HEK293T (cell line): ENCODE measurements at regions not wholly inside any gene's neighbourhood (a gene's known extent, or its start where the extent isn't known, plus 50 kb on each side); places are given as distances from the start of the nearest gene placed in this dataset.

Source experiments
- CTCF ChIA-PET: fragments of 350-600 bp; formaldehyde crosslinking; extraction: SDS; loops from one replicate; lab custom pipeline; 2021; ENCODE audit warnings: antibody characterized with exemption, inconsistent platforms; lab: Yijun Ruan, JAX
- POLR2A ChIA-PET: fragments of 350-600 bp; formaldehyde crosslinking; extraction: SDS; loops from one replicate; lab custom pipeline; 2020; ENCODE audit warnings: antibody characterized with exemption, inconsistent platforms; lab: Yijun Ruan, JAX
- DNase-seq: peaks from one replicate; pipeline ENCODE4 v3.0.0; 2012; ENCODE audit warnings: mixed read lengths; ENCODE audit errors: extremely low spot score
- ARNT ChIP-seq: fragments of 450-650 bp; IDR thresholded peaks from 2 replicates; pipeline ENCODE4 v1.6.1; 2017; ENCODE audit warnings: mild to moderate bottlenecking
- BHLHE40 ChIP-seq: fragments of 450-650 bp; IDR thresholded peaks from 2 replicates; pipeline ENCODE4 v1.6.1; 2016; ENCODE audit warnings: mild to moderate bottlenecking, moderate library complexity, borderline replicate concordance
- CTBP1 ChIP-seq: fragments of 450-650 bp; IDR thresholded peaks from 2 replicates; pipeline ENCODE4 v1.6.1; 2016; ENCODE audit warnings: borderline replicate concordance
- ELF4 ChIP-seq: fragments of 450-650 bp; IDR thresholded peaks from 2 replicates; pipeline ENCODE4 v1.6.1; 2017; ENCODE audit warnings: antibody characterized with exemption
- FOXA1 ChIP-seq: fragments of 450-650 bp; IDR thresholded peaks from 2 replicates; pipeline ENCODE4 v1.6.1; 2016; ENCODE audit warnings: mild to moderate bottlenecking
- FOXK2 ChIP-seq: fragments of 450-650 bp; IDR thresholded peaks from 2 replicates; pipeline ENCODE4 v1.6.1; 2016; ENCODE audit warnings: mild to moderate bottlenecking
- FOXM1 ChIP-seq: fragments of 450-650 bp; IDR thresholded peaks from 2 replicates; pipeline ENCODE4 v1.6.1; 2017; ENCODE audit warnings: mild to moderate bottlenecking, borderline replicate concordance
- HDGF ChIP-seq: fragments of 450-650 bp; IDR thresholded peaks from 2 replicates; pipeline ENCODE4 v1.6.1; 2017; ENCODE audit warnings: antibody characterized with exemption, borderline replicate concordance
- L3MBTL2 ChIP-seq: fragments of 450-650 bp; conservative IDR thresholded peaks from 2 replicates; pipeline ENCODE4 v1.6.1; 2016; ENCODE audit warnings: mild to moderate bottlenecking
- LEF1 ChIP-seq: fragments of 450-650 bp; IDR thresholded peaks from 2 replicates; pipeline ENCODE4 v1.6.1; 2017; ENCODE audit warnings: mild to moderate bottlenecking, borderline replicate concordance
- NFRKB ChIP-seq: fragments of 450-650 bp; IDR thresholded peaks from 2 replicates; pipeline ENCODE4 v1.6.1; 2016; ENCODE audit warnings: mild to moderate bottlenecking, moderate library complexity
- SP1 ChIP-seq: fragments of 450-650 bp; IDR thresholded peaks from 2 replicates; pipeline ENCODE4 v1.6.1; 2017
- SUZ12 ChIP-seq: fragments of 450-650 bp; IDR thresholded peaks from 2 replicates; pipeline ENCODE4 v1.6.1; 2016; ENCODE audit warnings: mild to moderate bottlenecking
- TARDBP ChIP-seq: fragments of 450-650 bp; IDR thresholded peaks from 2 replicates; pipeline ENCODE4 v1.6.1; 2016
- ZNF384 ChIP-seq: fragments of 450-650 bp; IDR thresholded peaks from 2 replicates; pipeline ENCODE4 v1.6.1; 2016
- TF ChIP-seq, protein P1 (sequence below): fragments of 450-650 bp; IDR thresholded peaks from 2 replicates; pipeline ENCODE4 v1.6.1; 2016

DNA sequence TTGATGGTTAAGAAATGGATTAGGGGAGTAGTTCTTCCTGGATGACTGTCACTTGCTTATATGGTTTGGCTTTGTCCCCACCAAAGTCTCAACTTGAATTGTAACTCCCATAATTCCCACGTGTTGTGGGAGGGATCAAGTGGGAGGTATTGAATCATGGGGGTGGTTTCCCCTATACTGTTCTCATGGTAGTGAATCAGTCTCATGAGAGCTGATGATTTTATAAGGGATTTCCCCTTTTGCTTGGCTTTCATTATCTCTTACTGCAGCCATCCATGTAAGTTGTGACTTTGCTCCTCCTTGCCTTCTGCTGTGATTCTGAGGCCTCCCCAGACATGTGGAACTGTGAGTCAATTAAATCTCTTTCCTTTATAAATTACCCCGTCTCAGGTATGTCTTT lies 1621.1 kb downstream of the MRPL39 start:
- CTCF ChIA-PET, result no interaction called here
- no peak for DNase-seq
- TF ChIP-seq TARDBP (no peak), ZNF384 (no peak), L3MBTL2 (no peak), FOXA1 (no peak), ARNT (no peak), FOXK2 (no peak), CTBP1 (no peak), NFRKB (no peak), BHLHE40 (no peak)
- TF ChIP-seq, protein P1, sequence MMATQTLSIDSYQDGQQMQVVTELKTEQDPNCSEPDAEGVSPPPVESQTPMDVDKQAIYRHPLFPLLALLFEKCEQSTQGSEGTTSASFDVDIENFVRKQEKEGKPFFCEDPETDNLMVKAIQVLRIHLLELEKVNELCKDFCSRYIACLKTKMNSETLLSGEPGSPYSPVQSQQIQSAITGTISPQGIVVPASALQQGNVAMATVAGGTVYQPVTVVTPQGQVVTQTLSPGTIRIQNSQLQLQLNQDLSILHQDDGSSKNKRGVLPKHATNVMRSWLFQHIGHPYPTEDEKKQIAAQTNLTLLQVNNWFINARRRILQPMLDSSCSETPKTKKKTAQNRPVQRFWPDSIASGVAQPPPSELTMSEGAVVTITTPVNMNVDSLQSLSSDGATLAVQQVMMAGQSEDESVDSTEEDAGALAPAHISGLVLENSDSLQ, result no peak
- POLR2A ChIA-PET, result no interaction called here

DNA sequence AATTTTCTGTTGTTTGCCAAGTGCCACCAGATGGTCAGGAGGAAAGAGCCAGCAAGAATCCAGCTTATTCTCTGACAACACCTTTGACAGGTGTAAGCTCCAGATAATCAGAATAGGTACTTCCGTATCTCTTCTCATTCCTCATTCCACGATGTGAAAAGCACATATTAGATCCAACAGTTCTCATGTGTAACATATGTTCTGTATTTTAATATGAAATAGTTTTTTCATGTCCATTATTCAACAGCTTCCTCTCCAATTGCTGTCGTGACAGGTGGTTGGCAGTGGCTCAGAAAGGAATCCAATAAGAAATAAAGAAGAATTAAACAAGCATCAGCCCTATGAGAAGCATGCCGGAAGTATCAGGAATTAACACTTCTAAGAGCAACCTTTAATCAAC lies 1624.7 kb downstream of the MRPL39 start:
- POLR2A ChIA-PET, result no interaction called here
- no peak for TF ChIP-seq CTBP1
- no peak for TF ChIP-seq TARDBP
- no peak for DNase-seq
- CTCF ChIA-PET, result interaction anchor here (0.6 kb wide), 1 partner anchor 1104 kb away, joined by 3 read pairs; no protein-coding TSS in a partner anchor

DNA sequence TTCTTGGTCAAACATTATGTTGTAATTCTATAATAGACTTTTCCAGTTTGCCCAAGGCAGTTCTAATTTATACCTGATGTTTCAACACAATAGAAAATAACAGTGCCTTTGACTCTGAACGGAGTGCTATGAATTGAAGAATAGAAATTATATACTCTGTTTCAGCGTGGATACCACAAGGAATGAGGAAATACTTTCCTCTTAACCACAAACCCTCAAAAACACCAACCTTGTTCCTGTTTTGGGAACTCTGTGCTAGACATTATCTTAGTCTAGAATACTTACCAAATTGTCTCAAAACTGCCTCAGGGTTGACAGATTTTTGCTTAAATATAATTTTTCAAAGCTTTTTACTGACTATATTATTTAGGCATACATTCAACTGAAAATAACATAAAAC lies 1629.3 kb downstream of the MRPL39 start:
- POLR2A ChIA-PET, result no interaction called here
- CTCF ChIA-PET, result no interaction called here
- TF ChIP-seq L3MBTL2, result no peak
- TF ChIP-seq, protein P1, result no peak
- TF ChIP-seq ELF4, result no peak
- TF ChIP-seq ZNF384, result no peak
- TF ChIP-seq SP1, result no peak
- no peak for TF ChIP-seq LEF1
- no peak for TF ChIP-seq BHLHE40
- DNase-seq, result no peak

DNA sequence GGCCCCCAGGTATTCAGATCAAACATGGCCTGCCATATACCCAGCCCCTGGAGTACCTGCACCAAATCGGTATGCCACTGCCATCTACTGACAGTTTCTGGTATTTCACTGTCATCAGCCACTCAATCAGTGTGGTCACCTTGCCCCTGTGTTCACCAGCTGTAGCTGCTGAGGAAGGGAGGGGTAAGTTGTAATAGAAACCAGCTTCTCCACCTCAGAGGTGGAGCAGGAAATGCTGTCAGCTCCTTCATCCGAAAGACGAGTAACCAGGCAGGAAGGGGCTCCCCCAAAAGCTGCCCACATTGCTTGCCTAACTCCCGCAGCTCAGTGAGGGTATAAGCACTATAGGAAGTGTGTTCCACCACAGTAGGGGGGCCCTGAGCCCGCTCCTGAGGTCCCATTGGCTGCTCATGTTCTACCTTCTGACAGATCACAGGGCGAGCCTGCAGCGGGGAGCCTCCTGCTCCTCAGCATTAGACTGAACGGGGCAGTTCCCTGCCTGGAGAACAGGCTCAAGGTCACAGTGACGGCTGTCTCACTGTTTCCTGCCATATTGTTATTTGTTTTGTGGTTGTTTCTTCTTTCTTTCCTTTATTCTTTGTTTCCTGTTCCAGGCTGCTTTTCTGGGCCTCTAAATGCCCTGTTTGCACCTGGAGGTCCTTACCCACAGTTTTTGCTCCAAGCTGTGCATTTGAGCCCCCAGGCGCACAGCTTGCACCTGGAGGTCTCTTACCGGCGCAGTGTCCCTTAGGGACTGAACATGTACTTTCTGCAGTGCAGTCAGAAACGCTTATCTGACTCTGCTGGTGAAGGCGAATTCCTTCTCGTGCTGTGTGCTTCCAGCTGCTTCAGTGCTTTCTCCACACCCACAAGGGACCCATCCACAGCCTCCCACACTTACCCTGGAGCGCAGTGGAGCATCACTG lies 1638.3 kb downstream of the MRPL39 start:
- TF ChIP-seq L3MBTL2, result no peak
- TF ChIP-seq LEF1, result no peak
- no peak for TF ChIP-seq SP1
- TF ChIP-seq TARDBP, result no peak
- no peak for TF ChIP-seq FOXK2
- TF ChIP-seq CTBP1, result no peak
- TF ChIP-seq BHLHE40, result no peak
- TF ChIP-seq ZNF384, result no peak
- no peak for TF ChIP-seq HDGF
- TF ChIP-seq NFRKB, result no peak
- TF ChIP-seq, protein P1, result no peak
- TF ChIP-seq FOXA1, result no peak
- TF ChIP-seq FOXM1, result no peak
- TF ChIP-seq SUZ12, result no peak
- no peak for TF ChIP-seq ELF4
- TF ChIP-seq ARNT, result no peak
- DNase-seq, result peak; percentile 55
- ChIA-PET POLR2A (no interaction called here), CTCF (interaction anchor here (0.5 to 0.6 kb wide), 2 partner anchors 115 to 984 kb away, joined by 3 read pairs; no protein-coding TSS in a partner anchor)

DNA sequence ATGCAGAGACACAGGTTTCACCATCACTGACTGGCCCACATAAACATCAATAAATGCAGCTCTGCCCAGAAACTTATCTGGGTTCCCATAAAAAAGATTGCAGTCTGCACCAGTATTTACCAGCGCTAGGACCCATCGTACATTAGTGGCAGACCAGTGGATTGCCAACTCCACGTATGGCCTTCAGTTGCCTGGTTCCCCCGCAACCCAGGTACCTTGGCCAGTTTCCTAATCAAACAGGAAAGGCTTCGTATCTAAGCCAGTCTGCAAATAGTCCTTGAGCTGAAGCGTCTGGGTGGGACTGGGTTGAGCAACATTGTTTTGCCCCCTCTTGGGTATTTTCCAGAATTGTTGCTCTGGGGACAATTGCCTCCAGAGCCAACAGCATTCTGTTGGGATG lies 1639.3 kb downstream of the MRPL39 start:
- ChIA-PET CTCF (interaction anchor here (0.6 kb wide), 1 partner anchor 1219 kb away, joined by 3 read pairs; no protein-coding TSS in a partner anchor), POLR2A (no interaction called here)
- DNase-seq, result no peak
- no peak for TF ChIP-seq SUZ12
- no peak for TF ChIP-seq FOXA1
- no peak for TF ChIP-seq ELF4
- no peak for TF ChIP-seq TARDBP
- no peak for TF ChIP-seq FOXK2
- TF ChIP-seq L3MBTL2, result no peak
- no peak for TF ChIP-seq FOXM1
- no peak for TF ChIP-seq ZNF384
- no peak for TF ChIP-seq SP1
- no peak for TF ChIP-seq ARNT

DNA sequence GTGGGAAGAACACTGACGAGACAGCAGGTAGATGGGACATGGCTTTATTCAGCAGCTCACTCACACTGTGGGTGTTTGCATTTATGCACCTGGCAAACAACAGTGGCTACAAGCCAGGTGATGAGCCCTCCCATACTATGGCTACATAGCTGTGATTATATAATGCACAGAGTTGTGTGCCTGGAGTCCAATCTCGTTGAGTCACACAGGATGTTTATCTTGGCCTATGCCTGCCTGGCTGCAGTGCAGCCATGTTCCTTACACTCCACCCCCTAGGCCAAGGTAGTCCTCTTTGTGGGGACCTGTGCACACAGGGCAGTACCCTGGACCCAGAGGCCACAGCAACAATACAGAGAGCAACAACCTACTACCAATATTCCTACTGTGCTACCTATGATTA lies 1643.8 kb downstream of the MRPL39 start:
- DNase-seq, result no peak
- ChIA-PET POLR2A (no interaction called here), CTCF (no interaction called here)
- no peak for TF ChIP-seq CTBP1
- TF ChIP-seq L3MBTL2, result no peak
- no peak for TF ChIP-seq TARDBP

DNA sequence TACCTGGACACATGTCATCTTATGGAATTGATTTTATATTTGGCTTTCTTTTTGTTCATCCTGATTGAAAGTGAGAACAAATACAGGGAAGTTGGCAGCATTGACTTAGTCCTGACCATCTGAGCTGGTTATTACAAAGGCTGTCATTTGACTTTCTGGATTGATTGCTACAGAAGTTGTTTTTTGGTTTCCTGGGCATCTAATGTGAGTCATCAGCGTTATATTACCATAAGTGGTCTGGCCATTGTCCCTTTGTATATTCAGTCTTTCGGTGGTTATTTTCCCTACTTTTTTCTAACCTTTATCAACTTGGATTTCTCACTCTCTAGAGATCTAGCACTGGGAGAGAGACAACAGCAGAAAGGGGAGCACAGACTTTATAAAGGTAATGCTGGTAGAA lies 1646.5 kb downstream of the MRPL39 start:
- TF ChIP-seq L3MBTL2 (no peak), CTBP1 (no peak), ZNF384 (no peak)
- no peak for DNase-seq
- POLR2A ChIA-PET, result no interaction called here
- CTCF ChIA-PET, result no interaction called here
